ENCODE measurements at regions not wholly inside any gene's neighbourhood (a gene's known extent, or its start where the extent isn't known, plus 50 kb on each side); places are given as distances from the start of the nearest gene placed in this dataset.

DNA sequence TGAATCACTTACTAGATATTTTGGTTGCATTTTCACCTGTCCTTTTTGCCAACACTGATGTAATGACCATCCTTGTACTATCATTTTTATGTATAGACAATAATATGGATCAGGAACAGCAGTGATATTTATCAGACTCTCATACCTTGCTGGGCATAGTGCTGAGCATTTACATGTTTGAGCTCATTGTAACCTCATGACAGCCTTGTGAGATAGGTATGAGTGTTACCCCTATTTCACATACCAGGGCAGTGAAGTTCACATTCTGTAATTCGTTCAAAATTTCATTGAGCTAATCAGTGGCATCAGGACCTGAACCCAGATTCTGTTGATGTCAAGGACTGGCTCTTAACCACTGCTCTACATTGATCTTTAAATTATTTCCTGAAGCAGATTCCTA, 221.5 kb upstream of the TBL1XR1 start:
- no peaks in the 10 kb centered on the region for H3K4me1 ChIP-seq (ENCODE audit: control insufficient read depth in 4 of 4, insufficient read depth in 4 of 4, low read length in 3 of 4)
- H3K9me3 ChIP-seq (ENCODE audit: control insufficient read depth in 4 of 4, low read length in 3 of 4), result no peaks in the 10 kb centered on the region
- H3K27ac ChIP-seq (ENCODE audit: low read depth in 1 of 2, low read length in 2 of 2), result no peak overlapping the region
- no peaks in the 10 kb centered on the region for H3K36me3 ChIP-seq (ENCODE audit: control insufficient read depth in 4 of 4, insufficient read depth in 3 of 4, low read depth in 1 of 4, low read length in 3 of 4)
- no peak for DNase-seq (ENCODE audit: low spot score)
- H3K9ac ChIP-seq (ENCODE audit: low read depth in 1 of 2, low read length in 2 of 2), result no peak overlapping the region
- no peak overlapping the region for H3K4me3 ChIP-seq (ENCODE audit: low read depth in 1 of 3, low read length in 3 of 3)
- 75% methylated on average over 1 of the region's 1 CpG for WGBS
- TF ChIP-seq FOXA1 (IDR thresholded peaks at IDR 0.05) (no peak), NR2F2 (IDR thresholded peaks at IDR 0.05) (no peak), GABPA (IDR thresholded peaks at IDR 0.05 in 1 of 2, conservative IDR thresholded peaks at IDR 0.05 in 1 of 2) (no peak), FOXA2 (IDR thresholded peaks at IDR 0.05) (no peak), TAF1 (conservative IDR thresholded peaks at IDR 0.05) (no peak), HNF4G (IDR thresholded peaks at IDR 0.05) (no peak), SP1 (IDR thresholded peaks at IDR 0.05) (no peak), RXRA (IDR thresholded peaks at IDR 0.05) (no peak)
- TF ChIP-seq, protein P1, sequence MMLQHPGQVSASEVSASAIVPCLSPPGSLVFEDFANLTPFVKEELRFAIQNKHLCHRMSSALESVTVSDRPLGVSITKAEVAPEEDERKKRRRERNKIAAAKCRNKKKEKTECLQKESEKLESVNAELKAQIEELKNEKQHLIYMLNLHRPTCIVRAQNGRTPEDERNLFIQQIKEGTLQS (IDR thresholded peaks at IDR 0.05), result no peak
- TF ChIP-seq, protein P2, sequence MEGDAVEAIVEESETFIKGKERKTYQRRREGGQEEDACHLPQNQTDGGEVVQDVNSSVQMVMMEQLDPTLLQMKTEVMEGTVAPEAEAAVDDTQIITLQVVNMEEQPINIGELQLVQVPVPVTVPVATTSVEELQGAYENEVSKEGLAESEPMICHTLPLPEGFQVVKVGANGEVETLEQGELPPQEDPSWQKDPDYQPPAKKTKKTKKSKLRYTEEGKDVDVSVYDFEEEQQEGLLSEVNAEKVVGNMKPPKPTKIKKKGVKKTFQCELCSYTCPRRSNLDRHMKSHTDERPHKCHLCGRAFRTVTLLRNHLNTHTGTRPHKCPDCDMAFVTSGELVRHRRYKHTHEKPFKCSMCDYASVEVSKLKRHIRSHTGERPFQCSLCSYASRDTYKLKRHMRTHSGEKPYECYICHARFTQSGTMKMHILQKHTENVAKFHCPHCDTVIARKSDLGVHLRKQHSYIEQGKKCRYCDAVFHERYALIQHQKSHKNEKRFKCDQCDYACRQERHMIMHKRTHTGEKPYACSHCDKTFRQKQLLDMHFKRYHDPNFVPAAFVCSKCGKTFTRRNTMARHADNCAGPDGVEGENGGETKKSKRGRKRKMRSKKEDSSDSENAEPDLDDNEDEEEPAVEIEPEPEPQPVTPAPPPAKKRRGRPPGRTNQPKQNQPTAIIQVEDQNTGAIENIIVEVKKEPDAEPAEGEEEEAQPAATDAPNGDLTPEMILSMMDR (IDR thresholded peaks at IDR 0.05; ENCODE audit: low read depth, low read length, missing input control), result no peak
- TF ChIP-seq, protein P3, sequence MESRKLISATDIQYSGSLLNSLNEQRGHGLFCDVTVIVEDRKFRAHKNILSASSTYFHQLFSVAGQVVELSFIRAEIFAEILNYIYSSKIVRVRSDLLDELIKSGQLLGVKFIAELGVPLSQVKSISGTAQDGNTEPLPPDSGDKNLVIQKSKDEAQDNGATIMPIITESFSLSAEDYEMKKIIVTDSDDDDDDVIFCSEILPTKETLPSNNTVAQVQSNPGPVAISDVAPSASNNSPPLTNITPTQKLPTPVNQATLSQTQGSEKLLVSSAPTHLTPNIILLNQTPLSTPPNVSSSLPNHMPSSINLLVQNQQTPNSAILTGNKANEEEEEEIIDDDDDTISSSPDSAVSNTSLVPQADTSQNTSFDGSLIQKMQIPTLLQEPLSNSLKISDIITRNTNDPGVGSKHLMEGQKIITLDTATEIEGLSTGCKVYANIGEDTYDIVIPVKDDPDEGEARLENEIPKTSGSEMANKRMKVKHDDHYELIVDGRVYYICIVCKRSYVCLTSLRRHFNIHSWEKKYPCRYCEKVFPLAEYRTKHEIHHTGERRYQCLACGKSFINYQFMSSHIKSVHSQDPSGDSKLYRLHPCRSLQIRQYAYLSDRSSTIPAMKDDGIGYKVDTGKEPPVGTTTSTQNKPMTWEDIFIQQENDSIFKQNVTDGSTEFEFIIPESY (IDR thresholded peaks at IDR 0.05), result no peak
- TF ChIP-seq, protein P4, sequence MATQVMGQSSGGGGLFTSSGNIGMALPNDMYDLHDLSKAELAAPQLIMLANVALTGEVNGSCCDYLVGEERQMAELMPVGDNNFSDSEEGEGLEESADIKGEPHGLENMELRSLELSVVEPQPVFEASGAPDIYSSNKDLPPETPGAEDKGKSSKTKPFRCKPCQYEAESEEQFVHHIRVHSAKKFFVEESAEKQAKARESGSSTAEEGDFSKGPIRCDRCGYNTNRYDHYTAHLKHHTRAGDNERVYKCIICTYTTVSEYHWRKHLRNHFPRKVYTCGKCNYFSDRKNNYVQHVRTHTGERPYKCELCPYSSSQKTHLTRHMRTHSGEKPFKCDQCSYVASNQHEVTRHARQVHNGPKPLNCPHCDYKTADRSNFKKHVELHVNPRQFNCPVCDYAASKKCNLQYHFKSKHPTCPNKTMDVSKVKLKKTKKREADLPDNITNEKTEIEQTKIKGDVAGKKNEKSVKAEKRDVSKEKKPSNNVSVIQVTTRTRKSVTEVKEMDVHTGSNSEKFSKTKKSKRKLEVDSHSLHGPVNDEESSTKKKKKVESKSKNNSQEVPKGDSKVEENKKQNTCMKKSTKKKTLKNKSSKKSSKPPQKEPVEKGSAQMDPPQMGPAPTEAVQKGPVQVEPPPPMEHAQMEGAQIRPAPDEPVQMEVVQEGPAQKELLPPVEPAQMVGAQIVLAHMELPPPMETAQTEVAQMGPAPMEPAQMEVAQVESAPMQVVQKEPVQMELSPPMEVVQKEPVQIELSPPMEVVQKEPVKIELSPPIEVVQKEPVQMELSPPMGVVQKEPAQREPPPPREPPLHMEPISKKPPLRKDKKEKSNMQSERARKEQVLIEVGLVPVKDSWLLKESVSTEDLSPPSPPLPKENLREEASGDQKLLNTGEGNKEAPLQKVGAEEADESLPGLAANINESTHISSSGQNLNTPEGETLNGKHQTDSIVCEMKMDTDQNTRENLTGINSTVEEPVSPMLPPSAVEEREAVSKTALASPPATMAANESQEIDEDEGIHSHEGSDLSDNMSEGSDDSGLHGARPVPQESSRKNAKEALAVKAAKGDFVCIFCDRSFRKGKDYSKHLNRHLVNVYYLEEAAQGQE (IDR thresholded peaks at IDR 0.05), result no peak
- no peaks in the 10 kb centered on the region for H3K27me3 ChIP-seq (ENCODE audit: control insufficient read depth in 4 of 4, insufficient read depth in 4 of 4, low read length in 3 of 4)

DNA sequence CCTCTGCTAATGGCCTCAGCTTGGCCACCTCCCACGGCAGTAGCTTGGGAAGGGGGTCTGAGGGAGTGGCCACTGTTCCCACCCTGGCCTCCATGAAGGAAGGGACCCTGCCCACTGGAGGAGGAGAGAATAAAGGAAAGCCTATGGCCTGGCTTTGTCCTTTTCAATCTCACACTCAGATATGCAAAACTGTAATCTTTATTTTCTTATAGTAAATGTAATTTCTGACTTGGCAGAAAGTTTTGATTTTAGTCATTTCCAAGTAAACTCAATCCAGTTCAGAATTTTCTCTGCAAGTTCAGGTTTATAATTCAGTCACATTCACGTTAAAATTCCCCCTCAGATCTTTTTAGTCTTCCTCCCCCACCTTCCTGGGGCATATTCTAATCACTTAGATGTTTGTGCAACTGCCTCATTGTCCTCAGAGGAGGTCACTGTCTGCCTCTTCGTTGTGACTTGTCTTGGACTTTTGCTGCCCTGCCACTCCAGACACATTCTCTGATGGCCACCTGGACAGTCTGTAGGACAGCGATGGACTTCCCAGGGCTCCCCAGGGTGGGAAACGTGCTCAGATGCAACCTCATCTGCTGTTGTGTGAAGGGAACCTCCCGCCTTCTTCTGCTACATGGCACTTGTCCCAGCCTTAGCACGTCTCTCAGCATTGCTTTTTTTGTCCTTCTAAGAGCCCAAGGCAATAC, 222.8 kb upstream of the TBL1XR1 start:
- WGBS, result 76% methylated on average over 7 of the region's 7 CpGs
- TF ChIP-seq, protein P5, sequence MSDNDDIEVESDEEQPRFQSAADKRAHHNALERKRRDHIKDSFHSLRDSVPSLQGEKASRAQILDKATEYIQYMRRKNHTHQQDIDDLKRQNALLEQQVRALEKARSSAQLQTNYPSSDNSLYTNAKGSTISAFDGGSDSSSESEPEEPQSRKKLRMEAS (IDR thresholded peaks at IDR 0.05), result no peak
- TF ChIP-seq, protein P4 (IDR thresholded peaks at IDR 0.05), result no peak
- TF ChIP-seq TAF1 (conservative IDR thresholded peaks at IDR 0.05), result no peak
- TF ChIP-seq EGR1 (IDR thresholded peaks at IDR 0.05; ENCODE audit: low read depth in 2 of 2), result no peak
- TF ChIP-seq YY1 (IDR thresholded peaks at IDR 0.05), result no peak
- TF ChIP-seq NR2F2 (IDR thresholded peaks at IDR 0.05), result no peak
- TF ChIP-seq RAD21 (IDR thresholded peaks at IDR 0.05), result no peak
- TF ChIP-seq FOXA1 (IDR thresholded peaks at IDR 0.05), result no peak
- TF ChIP-seq FOXA2 (IDR thresholded peaks at IDR 0.05), result no peak
- TF ChIP-seq GABPA (IDR thresholded peaks at IDR 0.05 in 1 of 2, conservative IDR thresholded peaks at IDR 0.05 in 1 of 2), result no peak
- TF ChIP-seq, protein P3 (IDR thresholded peaks at IDR 0.05), result no peak
- no peak for TF ChIP-seq JUND (IDR thresholded peaks at IDR 0.05)

More for the DNA sequence above, 222.8 kb upstream of the TBL1XR1 start:
- Histone ChIP-seq H3K36me3 (ENCODE audit: control insufficient read depth in 4 of 4, insufficient read depth in 3 of 4, low read depth in 1 of 4, low read length in 3 of 4) (no peaks in the 10 kb centered on the region), H3K27ac (ENCODE audit: low read depth in 1 of 2, low read length in 2 of 2) (no peak overlapping the region), H3K4me3 (ENCODE audit: low read depth in 1 of 3, low read length in 3 of 3) (no peak overlapping the region), H3K9ac (ENCODE audit: low read depth in 1 of 2, low read length in 2 of 2) (no peak overlapping the region), H3K27me3 (ENCODE audit: control insufficient read depth in 4 of 4, insufficient read depth in 4 of 4, low read length in 3 of 4) (no peaks in the 10 kb centered on the region), H3K4me1 (ENCODE audit: control insufficient read depth in 4 of 4, insufficient read depth in 4 of 4, low read length in 3 of 4) (no peaks in the 10 kb centered on the region), H3K9me3 (ENCODE audit: control insufficient read depth in 4 of 4, low read length in 3 of 4) (no peaks in the 10 kb centered on the region)
- DNase-seq (ENCODE audit: low spot score), result no peak
